22Rv1 (cell line): ENCODE measurements at regions not wholly inside any gene's neighbourhood (a gene's known extent, or its start where the extent isn't known, plus 50 kb on each side); places are given as distances from the start of the nearest gene placed in this dataset.

Experiments
- ZFX ChIP-seq: fragments of 450-650 bp; IDR thresholded peaks from 2 replicates; pipeline ENCODE4 v1.6.1; 2017; ENCODE audit warnings: antibody characterized with exemption, borderline replicate concordance
- TF ChIP-seq, protein P1 (sequence below): fragments of 450-650 bp; IDR thresholded peaks from 2 replicates; pipeline ENCODE4 v1.5.1; 2017; ENCODE audit warnings: mild to moderate bottlenecking

DNA sequence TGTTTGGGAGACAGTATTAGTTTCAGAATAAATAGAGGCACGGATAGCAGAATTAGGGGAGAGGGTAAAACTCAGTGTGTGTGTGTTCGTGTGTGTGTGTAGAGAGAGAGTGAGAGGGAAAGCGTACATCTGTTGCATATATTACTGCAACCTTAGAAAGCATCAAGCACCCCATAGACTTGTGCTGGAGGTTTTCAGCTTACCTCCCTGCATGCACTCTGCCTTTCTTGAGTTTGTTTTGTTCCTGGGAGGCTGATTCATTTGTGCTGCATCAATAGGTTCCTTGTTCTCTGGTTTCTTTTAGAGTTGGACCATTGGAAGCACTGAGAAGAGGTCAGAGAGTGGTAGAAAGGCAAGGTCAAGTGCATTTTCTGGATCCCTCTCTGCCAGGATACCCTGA, 104.4 kb upstream of the KCNK1 start:
- TF ChIP-seq, protein P1, sequence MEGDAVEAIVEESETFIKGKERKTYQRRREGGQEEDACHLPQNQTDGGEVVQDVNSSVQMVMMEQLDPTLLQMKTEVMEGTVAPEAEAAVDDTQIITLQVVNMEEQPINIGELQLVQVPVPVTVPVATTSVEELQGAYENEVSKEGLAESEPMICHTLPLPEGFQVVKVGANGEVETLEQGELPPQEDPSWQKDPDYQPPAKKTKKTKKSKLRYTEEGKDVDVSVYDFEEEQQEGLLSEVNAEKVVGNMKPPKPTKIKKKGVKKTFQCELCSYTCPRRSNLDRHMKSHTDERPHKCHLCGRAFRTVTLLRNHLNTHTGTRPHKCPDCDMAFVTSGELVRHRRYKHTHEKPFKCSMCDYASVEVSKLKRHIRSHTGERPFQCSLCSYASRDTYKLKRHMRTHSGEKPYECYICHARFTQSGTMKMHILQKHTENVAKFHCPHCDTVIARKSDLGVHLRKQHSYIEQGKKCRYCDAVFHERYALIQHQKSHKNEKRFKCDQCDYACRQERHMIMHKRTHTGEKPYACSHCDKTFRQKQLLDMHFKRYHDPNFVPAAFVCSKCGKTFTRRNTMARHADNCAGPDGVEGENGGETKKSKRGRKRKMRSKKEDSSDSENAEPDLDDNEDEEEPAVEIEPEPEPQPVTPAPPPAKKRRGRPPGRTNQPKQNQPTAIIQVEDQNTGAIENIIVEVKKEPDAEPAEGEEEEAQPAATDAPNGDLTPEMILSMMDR, result no peak
- TF ChIP-seq ZFX, result no peak
